Type B pancreatic cell (in vitro differentiated cells): ENCODE measurements at regions not wholly inside any gene's neighbourhood (a gene's known extent, or its start where the extent isn't known, plus 50 kb on each side); places are given as distances from the start of the nearest gene placed in this dataset.
"Not testable (repeated sequence)": the region's sequence is repeated elsewhere in the genome, so short reads cannot be mapped to it uniquely, and the experiment has no call there.

Experiments used
- DNase-seq: peaks from one replicate; pipeline ENCODE4 v3.0.0; 2021; ENCODE audit warnings: mixed read lengths; ENCODE audit not compliant: unreplicated experiment; ENCODE audit errors: extremely low spot score
- H3K27ac Mint-ChIP-seq: 2 replicates; pipeline ENCODE4 v1.8.0; 2021; ENCODE audit warnings: mild to moderate bottlenecking, mixed read lengths
- H3K27me3 Mint-ChIP-seq: 2 replicates; pipeline ENCODE4 v1.8.0; 2021; ENCODE audit warnings: mixed read lengths
- H3K36me3 Mint-ChIP-seq: 2 replicates; pipeline ENCODE4 v1.8.0; 2021; ENCODE audit warnings: mixed read lengths
- H3K4me1 Mint-ChIP-seq: one replicate; pipeline ENCODE4 v1.8.0; 2021; ENCODE audit warnings: mixed read lengths; ENCODE audit not compliant: unreplicated experiment
- H3K4me3 Mint-ChIP-seq: 2 replicates; pipeline ENCODE4 v1.8.0; 2021; ENCODE audit warnings: mild to moderate bottlenecking, mixed read lengths
- H3K9me3 Mint-ChIP-seq: 2 replicates; pipeline ENCODE4 v1.8.0; 2021; ENCODE audit warnings: mixed read lengths
- CTCF ChIP-seq: fragments of 200-600 bp; sonication (generic); conservative IDR thresholded peaks from 2 replicates; pipeline ENCODE4 v1.5.0; 2021; ENCODE audit warnings: antibody characterized with exemption, mild to moderate bottlenecking

- Mint-ChIP-seq H3K9me3 (peaks cover 12% of the 10 kb centered on the region), H3K4me1 (peaks cover 21% of the 10 kb centered on the region), H3K27ac (no peak overlapping the region), H3K36me3 (no peaks in the 10 kb centered on the region), H3K27me3 (no peaks in the 10 kb centered on the region), H3K4me3 (no peak overlapping the region)
- no peak for TF ChIP-seq CTCF
- DNase-seq: no peak
Observed at GRCh38 chr14:58920230-58920629, 268.2 kb upstream of the DAAM1 start.

GRCh38 chr14:58922201-58922940 is 266.1 kb upstream of the DAAM1 start:
- not testable (repeated sequence) for H3K27me3 Mint-ChIP-seq, H3K36me3 Mint-ChIP-seq, DNase-seq, H3K27ac Mint-ChIP-seq, H3K4me3 Mint-ChIP-seq
- Mint-ChIP-seq H3K9me3 (peaks cover 12% of the 10 kb centered on the region), H3K4me1 (peaks cover 21% of the 10 kb centered on the region)

GRCh38 chr14:58923751-58924405 is 264.6 kb upstream of the DAAM1 start:
- no peak overlapping the region for H3K4me3 Mint-ChIP-seq
- H3K27ac Mint-ChIP-seq: no peak overlapping the region
- H3K4me1 Mint-ChIP-seq: peaks cover 15% of the 10 kb centered on the region
- peaks cover 12% of the 10 kb centered on the region for H3K9me3 Mint-ChIP-seq
- no peaks in the 10 kb centered on the region for H3K27me3 Mint-ChIP-seq
- DNase-seq: no peak
- H3K36me3 Mint-ChIP-seq: no peaks in the 10 kb centered on the region
- no peak for TF ChIP-seq CTCF

GRCh38 chr14:58941629-58942028 is 246.8 kb upstream of the DAAM1 start:
- no peak overlapping the region for H3K27ac Mint-ChIP-seq
- H3K9me3 Mint-ChIP-seq: peaks cover 4% of the 10 kb centered on the region

GRCh38 chr14:58942516-58942915 is 246.0 kb upstream of the DAAM1 start:
- H3K36me3 Mint-ChIP-seq: no peaks in the 10 kb centered on the region
- H3K27me3 Mint-ChIP-seq: no peaks in the 10 kb centered on the region
- H3K4me1 Mint-ChIP-seq: peaks cover 30% of the 10 kb centered on the region
- H3K9me3 Mint-ChIP-seq: no peaks in the 10 kb centered on the region
- no peak overlapping the region for H3K27ac Mint-ChIP-seq
- DNase-seq: no peak
- TF ChIP-seq CTCF: no peak
- H3K4me3 Mint-ChIP-seq: no peak overlapping the region

More at GRCh38 chr14:58941629-58942028, 246.8 kb upstream of the DAAM1 start:
- Mint-ChIP-seq H3K4me3 (no peak overlapping the region), H3K27me3 (no peaks in the 10 kb centered on the region), H3K36me3 (no peaks in the 10 kb centered on the region), H3K4me1 (peaks cover 30% of the 10 kb centered on the region)
- no peak for TF ChIP-seq CTCF
- no peak for DNase-seq

- Mint-ChIP-seq H3K4me1 (peaks cover 34% of the 10 kb centered on the region), H3K27ac (no peak overlapping the region), H3K4me3 (no peak overlapping the region)
Observed at GRCh38 chr14:58944343-58944967, 244.0 kb upstream of the DAAM1 start.

More at GRCh38 chr14:58944343-58944967, 244.0 kb upstream of the DAAM1 start:
- no peaks in the 10 kb centered on the region for H3K36me3 Mint-ChIP-seq
- H3K9me3 Mint-ChIP-seq: no peaks in the 10 kb centered on the region
- no peak for TF ChIP-seq CTCF
- H3K27me3 Mint-ChIP-seq: no peaks in the 10 kb centered on the region
- no peak for DNase-seq
